ENCODE measurements at regions not wholly inside any gene's neighbourhood (a gene's known extent, or its start where the extent isn't known, plus 50 kb on each side); places are given as distances from the start of the nearest gene placed in this dataset.

- TF ChIP-seq, protein P1, sequence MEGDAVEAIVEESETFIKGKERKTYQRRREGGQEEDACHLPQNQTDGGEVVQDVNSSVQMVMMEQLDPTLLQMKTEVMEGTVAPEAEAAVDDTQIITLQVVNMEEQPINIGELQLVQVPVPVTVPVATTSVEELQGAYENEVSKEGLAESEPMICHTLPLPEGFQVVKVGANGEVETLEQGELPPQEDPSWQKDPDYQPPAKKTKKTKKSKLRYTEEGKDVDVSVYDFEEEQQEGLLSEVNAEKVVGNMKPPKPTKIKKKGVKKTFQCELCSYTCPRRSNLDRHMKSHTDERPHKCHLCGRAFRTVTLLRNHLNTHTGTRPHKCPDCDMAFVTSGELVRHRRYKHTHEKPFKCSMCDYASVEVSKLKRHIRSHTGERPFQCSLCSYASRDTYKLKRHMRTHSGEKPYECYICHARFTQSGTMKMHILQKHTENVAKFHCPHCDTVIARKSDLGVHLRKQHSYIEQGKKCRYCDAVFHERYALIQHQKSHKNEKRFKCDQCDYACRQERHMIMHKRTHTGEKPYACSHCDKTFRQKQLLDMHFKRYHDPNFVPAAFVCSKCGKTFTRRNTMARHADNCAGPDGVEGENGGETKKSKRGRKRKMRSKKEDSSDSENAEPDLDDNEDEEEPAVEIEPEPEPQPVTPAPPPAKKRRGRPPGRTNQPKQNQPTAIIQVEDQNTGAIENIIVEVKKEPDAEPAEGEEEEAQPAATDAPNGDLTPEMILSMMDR (conservative IDR thresholded peaks at IDR 0.05): no peak
- TF ChIP-seq EZH2 (IDR thresholded peaks at IDR 0.05; ENCODE audit: low read depth): no peak
These were observed 96.9 kb upstream of the BTBD3 start for GRCh38 chr20:11820838-11821237.
